ENCODE measurements at regions not wholly inside any gene's neighbourhood (a gene's known extent, or its start where the extent isn't known, plus 50 kb on each side); places are given as distances from the start of the nearest gene placed in this dataset.

DNA sequence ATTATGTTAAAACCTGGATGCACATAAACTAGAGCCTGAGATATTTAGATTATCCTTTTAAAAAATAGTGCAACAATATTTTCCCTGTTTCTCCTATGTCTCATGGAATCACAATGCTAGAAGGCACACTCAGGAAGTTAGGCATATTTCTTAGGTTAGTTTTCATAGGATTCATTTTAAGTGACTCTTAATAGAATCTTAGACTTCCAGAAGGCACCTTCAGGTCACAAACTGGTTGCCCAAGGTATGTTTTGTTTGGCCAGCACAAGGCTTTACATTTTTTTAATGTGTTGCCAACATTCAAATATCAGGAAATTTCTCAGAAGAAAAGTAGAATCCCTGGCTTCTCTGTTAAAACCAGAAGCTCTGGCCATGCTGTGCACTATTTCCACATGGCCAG, 129.3 kb downstream of the LNPK start:
- Mint-ChIP-seq H3K4me3 (ENCODE audit: unreplicated experiment) (no peak overlapping the region), H3K27ac (ENCODE audit: unreplicated experiment) (no peak overlapping the region), H3K9me3 (ENCODE audit: unreplicated experiment) (peaks cover 3% of the 10 kb centered on the region), H3K4me1 (ENCODE audit: low read depth, unreplicated experiment) (no peaks in the 10 kb centered on the region), H3K27me3 (ENCODE audit: low read depth, unreplicated experiment) (peaks cover 4% of the 10 kb centered on the region), H3K36me3 (ENCODE audit: low read depth, unreplicated experiment) (no peaks in the 10 kb centered on the region)
- Histone ChIP-seq H2AFZ (ENCODE audit: low read depth, low read length) (no peak overlapping the region), H3K27me3 (ENCODE audit: insufficient read depth, low read length) (no peaks in the 10 kb centered on the region), H3K4me3 (ENCODE audit: insufficient read depth, low read depth, low read length) (no peak overlapping the region), H3K9ac (ENCODE audit: low read length) (no peak overlapping the region), H3K79me2 (ENCODE audit: insufficient read depth, low read length) (no peaks in the 10 kb centered on the region), H3K36me3 (ENCODE audit: insufficient read depth, low read length) (no peaks in the 10 kb centered on the region), H4K20me1 (ENCODE audit: insufficient read depth, low read length) (no peaks in the 10 kb centered on the region), H3K9me3 (ENCODE audit: insufficient read depth, low read depth, low read length) (no peaks in the 10 kb centered on the region), H3K4me2 (ENCODE audit: low read length) (peak overlapping the region; percentile 37), H3K27ac (ENCODE audit: low read depth, low read length) (peak overlapping the region; percentile 25), H3K4me1 (ENCODE audit: insufficient read depth, low read length) (peaks cover 11% of the 10 kb centered on the region)
- DNase-seq (ENCODE audit: low read depth) (peak; percentile 71), FAIRE-seq (no peak)
- TF ChIP-seq, protein P1, sequence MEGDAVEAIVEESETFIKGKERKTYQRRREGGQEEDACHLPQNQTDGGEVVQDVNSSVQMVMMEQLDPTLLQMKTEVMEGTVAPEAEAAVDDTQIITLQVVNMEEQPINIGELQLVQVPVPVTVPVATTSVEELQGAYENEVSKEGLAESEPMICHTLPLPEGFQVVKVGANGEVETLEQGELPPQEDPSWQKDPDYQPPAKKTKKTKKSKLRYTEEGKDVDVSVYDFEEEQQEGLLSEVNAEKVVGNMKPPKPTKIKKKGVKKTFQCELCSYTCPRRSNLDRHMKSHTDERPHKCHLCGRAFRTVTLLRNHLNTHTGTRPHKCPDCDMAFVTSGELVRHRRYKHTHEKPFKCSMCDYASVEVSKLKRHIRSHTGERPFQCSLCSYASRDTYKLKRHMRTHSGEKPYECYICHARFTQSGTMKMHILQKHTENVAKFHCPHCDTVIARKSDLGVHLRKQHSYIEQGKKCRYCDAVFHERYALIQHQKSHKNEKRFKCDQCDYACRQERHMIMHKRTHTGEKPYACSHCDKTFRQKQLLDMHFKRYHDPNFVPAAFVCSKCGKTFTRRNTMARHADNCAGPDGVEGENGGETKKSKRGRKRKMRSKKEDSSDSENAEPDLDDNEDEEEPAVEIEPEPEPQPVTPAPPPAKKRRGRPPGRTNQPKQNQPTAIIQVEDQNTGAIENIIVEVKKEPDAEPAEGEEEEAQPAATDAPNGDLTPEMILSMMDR (IDR thresholded peaks at IDR 0.05; ENCODE audit: insufficient read depth, low read depth, low read length) = no peak
- TF ChIP-seq EZH2 (IDR thresholded peaks at IDR 0.05; ENCODE audit: insufficient read depth, low read length) = no peak

DNA sequence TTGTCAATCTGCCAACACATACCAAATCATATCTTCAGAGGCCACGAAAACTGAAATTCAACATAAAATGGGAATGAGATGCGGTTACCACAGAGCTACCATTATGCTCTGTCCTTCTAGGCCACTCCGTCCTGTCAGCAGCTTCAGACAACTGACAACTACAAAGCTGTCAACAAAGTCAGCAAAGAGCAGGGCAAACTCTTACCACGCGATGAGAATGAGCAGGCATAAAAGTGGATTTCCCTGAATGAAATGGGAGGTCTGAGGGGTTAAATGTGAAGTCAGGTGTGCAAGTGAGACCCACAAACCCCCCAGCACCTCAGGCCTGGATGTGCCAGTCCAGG, 130.1 kb downstream of the LNPK start:
- H3K27ac Mint-ChIP-seq (ENCODE audit: unreplicated experiment) = peak overlapping the region; percentile 42
- H3K4me2 ChIP-seq (ENCODE audit: low read length) = peak overlapping the region; percentile 37

DNA sequence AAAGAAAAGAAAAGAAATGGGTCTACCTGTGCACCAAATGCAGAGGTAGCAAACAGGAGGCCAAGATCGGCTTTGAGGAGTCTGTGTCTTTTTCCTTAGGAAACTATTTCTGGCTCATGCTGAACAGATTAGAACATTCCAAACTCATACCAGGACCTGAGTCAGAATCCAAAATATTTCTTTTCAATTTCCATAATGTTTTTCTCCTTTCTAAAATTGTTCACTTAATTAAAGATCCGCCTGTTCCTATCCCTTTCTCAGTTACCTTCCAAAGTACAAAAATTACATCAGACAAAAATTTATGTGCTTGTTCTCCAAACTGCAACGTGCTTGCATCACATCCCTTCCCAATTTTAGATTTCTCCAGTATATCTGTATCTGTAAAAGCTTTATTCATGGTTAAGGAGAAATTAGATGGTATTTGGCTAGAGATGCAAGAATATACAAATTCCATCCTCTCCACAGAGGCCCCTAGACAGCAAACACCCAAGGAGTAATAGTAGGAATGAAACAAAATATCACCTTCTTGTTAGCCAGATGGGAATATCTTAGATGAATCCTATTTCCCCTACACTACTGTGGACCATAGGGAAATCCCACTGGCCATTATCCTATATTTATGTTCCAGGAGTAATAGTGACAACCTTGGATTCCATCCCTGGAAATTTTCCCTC, 130.6 kb downstream of the LNPK start:
- Histone ChIP-seq H3K27ac (ENCODE audit: low read depth, low read length) (no peak overlapping the region), H3K36me3 (ENCODE audit: insufficient read depth, low read length) (no peaks in the 10 kb centered on the region), H3K4me1 (ENCODE audit: insufficient read depth, low read length) (peaks cover 11% of the 10 kb centered on the region), H2AFZ (ENCODE audit: low read depth, low read length) (no peak overlapping the region), H3K4me3 (ENCODE audit: insufficient read depth, low read depth, low read length) (no peak overlapping the region), H4K20me1 (ENCODE audit: insufficient read depth, low read length) (no peaks in the 10 kb centered on the region), H3K9me3 (ENCODE audit: insufficient read depth, low read depth, low read length) (no peaks in the 10 kb centered on the region), H3K4me2 (ENCODE audit: low read length) (peak overlapping the region; percentile 37), H3K79me2 (ENCODE audit: insufficient read depth, low read length) (no peaks in the 10 kb centered on the region), H3K27me3 (ENCODE audit: insufficient read depth, low read length) (no peaks in the 10 kb centered on the region), H3K9ac (ENCODE audit: low read length) (no peak overlapping the region)
- Mint-ChIP-seq H3K27me3 (ENCODE audit: low read depth, unreplicated experiment) (peaks cover 4% of the 10 kb centered on the region), H3K9me3 (ENCODE audit: unreplicated experiment) (peaks cover 3% of the 10 kb centered on the region), H3K4me1 (ENCODE audit: low read depth, unreplicated experiment) (no peaks in the 10 kb centered on the region), H3K27ac (ENCODE audit: unreplicated experiment) (no peak overlapping the region), H3K4me3 (ENCODE audit: unreplicated experiment) (no peak overlapping the region), H3K36me3 (ENCODE audit: low read depth, unreplicated experiment) (no peaks in the 10 kb centered on the region)
- DNase-seq (ENCODE audit: low read depth) (peak; percentile 15), FAIRE-seq (no peak)
- no peak for TF ChIP-seq EZH2 (IDR thresholded peaks at IDR 0.05; ENCODE audit: insufficient read depth, low read length)

More for the DNA sequence above, 130.1 kb downstream of the LNPK start:
- Mint-ChIP-seq H3K4me1 (ENCODE audit: low read depth, unreplicated experiment) (no peaks in the 10 kb centered on the region), H3K27me3 (ENCODE audit: low read depth, unreplicated experiment) (peaks cover 4% of the 10 kb centered on the region), H3K36me3 (ENCODE audit: low read depth, unreplicated experiment) (no peaks in the 10 kb centered on the region), H3K4me3 (ENCODE audit: unreplicated experiment) (no peak overlapping the region), H3K9me3 (ENCODE audit: unreplicated experiment) (peaks cover 3% of the 10 kb centered on the region)
- no peak for FAIRE-seq
- peak overlapping the region; percentile 25 for H3K27ac ChIP-seq (ENCODE audit: low read depth, low read length)
- H3K36me3 ChIP-seq (ENCODE audit: insufficient read depth, low read length) = no peaks in the 10 kb centered on the region
- no peaks in the 10 kb centered on the region for H3K27me3 ChIP-seq (ENCODE audit: insufficient read depth, low read length)
- H3K4me3 ChIP-seq (ENCODE audit: insufficient read depth, low read depth, low read length) = no peak overlapping the region
- DNase-seq (ENCODE audit: low read depth) = no peak
- no peak overlapping the region for H3K9ac ChIP-seq (ENCODE audit: low read length)
- TF ChIP-seq EZH2 (IDR thresholded peaks at IDR 0.05; ENCODE audit: insufficient read depth, low read length) = no peak
- TF ChIP-seq, protein P1 (IDR thresholded peaks at IDR 0.05; ENCODE audit: insufficient read depth, low read depth, low read length) = no peak
- H3K4me1 ChIP-seq (ENCODE audit: insufficient read depth, low read length) = peaks cover 11% of the 10 kb centered on the region
- no peaks in the 10 kb centered on the region for H3K79me2 ChIP-seq (ENCODE audit: insufficient read depth, low read length)
- H2AFZ ChIP-seq (ENCODE audit: low read depth, low read length) = no peak overlapping the region
- no peaks in the 10 kb centered on the region for H3K9me3 ChIP-seq (ENCODE audit: insufficient read depth, low read depth, low read length)
- no peaks in the 10 kb centered on the region for H4K20me1 ChIP-seq (ENCODE audit: insufficient read depth, low read length)
